ENCODE measurements at regions not wholly inside any gene's neighbourhood (a gene's known extent, or its start where the extent isn't known, plus 50 kb on each side); places are given as distances from the start of the nearest gene placed in this dataset.
"Not testable (repeated sequence)": the region's sequence is repeated elsewhere in the genome, so short reads cannot be mapped to it uniquely, and the experiment has no call there.

DNA sequence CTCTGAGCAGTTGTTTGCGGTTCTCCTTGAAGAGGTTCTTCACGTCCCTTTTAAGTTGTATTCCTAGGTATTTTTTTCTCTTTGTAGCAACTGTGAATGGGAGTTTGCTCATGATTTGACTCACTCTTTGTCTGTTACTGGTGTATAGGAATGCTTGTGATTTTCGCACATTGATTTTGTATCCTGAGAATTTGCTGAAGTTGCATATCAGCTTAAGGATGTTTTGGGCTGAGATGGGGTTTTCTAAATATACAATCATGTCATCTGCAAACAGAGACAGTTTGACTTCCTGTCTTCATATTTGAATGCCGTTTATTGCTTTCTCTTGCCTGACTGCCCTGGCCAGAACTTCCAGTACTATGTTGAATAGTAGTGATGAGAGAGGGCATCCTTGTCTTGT lies 122.5 kb upstream of the CCDC85A start:
- TF ChIP-seq, protein P1, sequence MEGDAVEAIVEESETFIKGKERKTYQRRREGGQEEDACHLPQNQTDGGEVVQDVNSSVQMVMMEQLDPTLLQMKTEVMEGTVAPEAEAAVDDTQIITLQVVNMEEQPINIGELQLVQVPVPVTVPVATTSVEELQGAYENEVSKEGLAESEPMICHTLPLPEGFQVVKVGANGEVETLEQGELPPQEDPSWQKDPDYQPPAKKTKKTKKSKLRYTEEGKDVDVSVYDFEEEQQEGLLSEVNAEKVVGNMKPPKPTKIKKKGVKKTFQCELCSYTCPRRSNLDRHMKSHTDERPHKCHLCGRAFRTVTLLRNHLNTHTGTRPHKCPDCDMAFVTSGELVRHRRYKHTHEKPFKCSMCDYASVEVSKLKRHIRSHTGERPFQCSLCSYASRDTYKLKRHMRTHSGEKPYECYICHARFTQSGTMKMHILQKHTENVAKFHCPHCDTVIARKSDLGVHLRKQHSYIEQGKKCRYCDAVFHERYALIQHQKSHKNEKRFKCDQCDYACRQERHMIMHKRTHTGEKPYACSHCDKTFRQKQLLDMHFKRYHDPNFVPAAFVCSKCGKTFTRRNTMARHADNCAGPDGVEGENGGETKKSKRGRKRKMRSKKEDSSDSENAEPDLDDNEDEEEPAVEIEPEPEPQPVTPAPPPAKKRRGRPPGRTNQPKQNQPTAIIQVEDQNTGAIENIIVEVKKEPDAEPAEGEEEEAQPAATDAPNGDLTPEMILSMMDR (IDR thresholded peaks at IDR 0.05): not testable (repeated sequence)
- TF ChIP-seq POLR2A (IDR thresholded peaks at IDR 0.05): not testable (repeated sequence)

Measured in testis (tissue), 2 donors.